ENCODE measurements at regions not wholly inside any gene's neighbourhood (a gene's known extent, or its start where the extent isn't known, plus 50 kb on each side); places are given as distances from the start of the nearest gene placed in this dataset.

DNA sequence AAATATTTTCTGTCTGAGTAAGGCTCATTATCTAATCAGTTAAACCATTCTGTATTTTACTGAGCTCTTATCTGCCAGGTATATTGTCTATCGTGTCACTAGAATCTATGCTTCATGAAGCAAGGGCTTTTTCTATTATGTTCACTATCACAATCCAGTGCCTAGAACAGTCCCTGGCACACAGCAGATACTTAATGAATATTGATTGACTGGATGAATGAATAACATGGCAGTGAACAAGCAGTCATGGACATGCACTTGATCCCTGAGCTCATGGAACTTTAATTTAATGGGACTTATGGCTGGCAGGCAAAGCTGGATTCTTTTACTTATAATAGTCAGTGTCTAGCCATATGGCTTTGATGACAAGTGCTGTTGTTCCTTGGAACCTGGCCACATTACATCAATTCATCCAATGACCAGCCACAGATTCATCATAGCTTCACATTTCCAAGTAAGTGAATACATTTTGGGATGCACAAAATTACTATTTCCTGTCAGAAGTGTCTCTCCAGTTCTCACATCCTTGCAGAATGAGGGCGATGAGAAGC lies 214.8 kb downstream of the COG6 start:
- Histone ChIP-seq H3K9me1 (ENCODE audit: control insufficient read depth, extremely low read depth, insufficient read depth, low read length) (no peaks in the 10 kb centered on the region), H3K36me3 (ENCODE audit: control insufficient read depth in 2 of 2, extremely low read depth in 1 of 2, insufficient read depth in 2 of 2, low read length in 2 of 2) (no peaks in the 10 kb centered on the region), H3K9ac (ENCODE audit: control insufficient read depth, extremely low read depth, insufficient read depth, low read length) (no peak overlapping the region), H3K4me3 (ENCODE audit: control insufficient read depth in 2 of 3, extremely low read depth in 1 of 3, insufficient read depth in 2 of 3, low read depth in 1 of 3, low read length in 3 of 3) (no peak overlapping the region), H3K4me2 (ENCODE audit: control insufficient read depth, extremely low read depth, insufficient read depth, low read depth, low read length) (no peak overlapping the region), H3K27ac (ENCODE audit: control insufficient read depth, insufficient read depth, low read length) (no peak overlapping the region), H3K79me2 (ENCODE audit: control insufficient read depth, insufficient read depth, low read length) (no peaks in the 10 kb centered on the region), H3K27me3 (ENCODE audit: control insufficient read depth, extremely low read depth, insufficient read depth, low read length) (peaks cover 3% of the 10 kb centered on the region), H4K20me1 (ENCODE audit: control insufficient read depth, extremely low read depth, insufficient read depth, low read length) (no peaks in the 10 kb centered on the region), H2AFZ (ENCODE audit: control insufficient read depth, low read length) (no peak overlapping the region), H3K9me3 (ENCODE audit: control insufficient read depth, low read depth, low read length) (no peaks in the 10 kb centered on the region), H3K4me1 (ENCODE audit: control insufficient read depth, extremely low read depth, insufficient read depth, low read length) (no peaks in the 10 kb centered on the region)
- TF ChIP-seq, protein P1, sequence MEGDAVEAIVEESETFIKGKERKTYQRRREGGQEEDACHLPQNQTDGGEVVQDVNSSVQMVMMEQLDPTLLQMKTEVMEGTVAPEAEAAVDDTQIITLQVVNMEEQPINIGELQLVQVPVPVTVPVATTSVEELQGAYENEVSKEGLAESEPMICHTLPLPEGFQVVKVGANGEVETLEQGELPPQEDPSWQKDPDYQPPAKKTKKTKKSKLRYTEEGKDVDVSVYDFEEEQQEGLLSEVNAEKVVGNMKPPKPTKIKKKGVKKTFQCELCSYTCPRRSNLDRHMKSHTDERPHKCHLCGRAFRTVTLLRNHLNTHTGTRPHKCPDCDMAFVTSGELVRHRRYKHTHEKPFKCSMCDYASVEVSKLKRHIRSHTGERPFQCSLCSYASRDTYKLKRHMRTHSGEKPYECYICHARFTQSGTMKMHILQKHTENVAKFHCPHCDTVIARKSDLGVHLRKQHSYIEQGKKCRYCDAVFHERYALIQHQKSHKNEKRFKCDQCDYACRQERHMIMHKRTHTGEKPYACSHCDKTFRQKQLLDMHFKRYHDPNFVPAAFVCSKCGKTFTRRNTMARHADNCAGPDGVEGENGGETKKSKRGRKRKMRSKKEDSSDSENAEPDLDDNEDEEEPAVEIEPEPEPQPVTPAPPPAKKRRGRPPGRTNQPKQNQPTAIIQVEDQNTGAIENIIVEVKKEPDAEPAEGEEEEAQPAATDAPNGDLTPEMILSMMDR (optimal IDR thresholded peaks at IDR 0.05 in 1 of 3, IDR thresholded peaks at IDR 0.05 in 1 of 3, conservative IDR thresholded peaks at IDR 0.05 in 1 of 3; ENCODE audit: extremely low read depth in 1 of 3, insufficient read depth in 2 of 3, low read length in 3 of 3): no peak
- no peak for TF ChIP-seq EZH2 (IDR thresholded peaks at IDR 0.05; ENCODE audit: low read length)
- DNase-seq (ENCODE audit: low read depth, low spot score) (no peak), FAIRE-seq (no peak)
- dilution Hi-C loops (cut with MboI; ENCODE audit: extremely low pct_ligation_motif_present, low sequenced_read_pairs): no loop called here

DNA sequence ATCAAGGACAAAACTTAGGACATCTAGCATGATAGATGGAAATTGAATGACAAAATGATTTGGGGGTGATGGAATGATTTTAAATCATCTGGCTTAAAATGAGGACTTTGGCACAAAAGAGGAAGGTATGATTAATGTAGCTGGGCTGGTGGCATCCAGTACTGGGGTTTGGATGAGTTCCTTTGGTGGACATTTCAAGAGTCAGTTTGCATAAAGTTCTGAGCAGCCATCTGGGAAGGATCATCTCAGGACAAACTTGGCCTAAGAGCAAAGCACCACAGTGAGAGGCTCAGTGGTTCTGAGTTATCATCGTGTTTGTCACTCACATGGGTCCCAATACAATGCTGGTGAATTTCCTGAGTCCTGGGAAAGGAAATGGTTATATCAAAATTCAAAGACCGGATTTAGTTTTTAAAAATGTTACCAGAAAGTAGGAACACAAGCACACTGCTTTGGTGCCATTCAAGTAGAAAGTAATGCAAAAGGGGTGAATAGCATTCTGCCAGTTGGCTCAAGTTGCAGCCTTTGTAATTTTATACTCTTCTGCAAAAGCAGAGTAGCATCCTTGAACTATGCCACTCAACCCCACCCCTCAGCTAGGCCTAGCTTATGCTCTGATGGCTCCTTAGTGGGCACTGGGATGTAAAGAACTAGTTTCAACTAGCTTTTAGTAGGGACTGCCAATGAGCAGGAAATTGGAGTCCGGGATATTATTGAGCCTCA lies 219.0 kb downstream of the COG6 start:
- H3K9me1 ChIP-seq (ENCODE audit: control insufficient read depth, extremely low read depth, insufficient read depth, low read length): no peaks in the 10 kb centered on the region
- no peak overlapping the region for H3K4me2 ChIP-seq (ENCODE audit: control insufficient read depth, extremely low read depth, insufficient read depth, low read depth, low read length)
- no peak overlapping the region for H3K27ac ChIP-seq (ENCODE audit: control insufficient read depth, insufficient read depth, low read length)
- H3K27me3 ChIP-seq (ENCODE audit: control insufficient read depth, extremely low read depth, insufficient read depth, low read length): no peaks in the 10 kb centered on the region
- no peak overlapping the region for H2AFZ ChIP-seq (ENCODE audit: control insufficient read depth, low read length)
- TF ChIP-seq EZH2 (IDR thresholded peaks at IDR 0.05; ENCODE audit: low read length): no peak
- TF ChIP-seq, protein P1 (optimal IDR thresholded peaks at IDR 0.05 in 1 of 3, IDR thresholded peaks at IDR 0.05 in 1 of 3, conservative IDR thresholded peaks at IDR 0.05 in 1 of 3; ENCODE audit: extremely low read depth in 1 of 3, insufficient read depth in 2 of 3, low read length in 3 of 3): no peak
- no peak for FAIRE-seq
- no peaks in the 10 kb centered on the region for H4K20me1 ChIP-seq (ENCODE audit: control insufficient read depth, extremely low read depth, insufficient read depth, low read length)
- H3K9me3 ChIP-seq (ENCODE audit: control insufficient read depth, low read depth, low read length): no peaks in the 10 kb centered on the region
- H3K36me3 ChIP-seq (ENCODE audit: control insufficient read depth in 2 of 2, extremely low read depth in 1 of 2, insufficient read depth in 2 of 2, low read length in 2 of 2): no peaks in the 10 kb centered on the region
- H3K4me1 ChIP-seq (ENCODE audit: control insufficient read depth, extremely low read depth, insufficient read depth, low read length): no peaks in the 10 kb centered on the region
- no peak overlapping the region for H3K9ac ChIP-seq (ENCODE audit: control insufficient read depth, extremely low read depth, insufficient read depth, low read length)
- no peak for DNase-seq (ENCODE audit: low read depth, low spot score)
- dilution Hi-C loops (cut with MboI; ENCODE audit: extremely low pct_ligation_motif_present, low sequenced_read_pairs): no loop called here
- no peaks in the 10 kb centered on the region for H3K79me2 ChIP-seq (ENCODE audit: control insufficient read depth, insufficient read depth, low read length)
- H3K4me3 ChIP-seq (ENCODE audit: control insufficient read depth in 2 of 3, extremely low read depth in 1 of 3, insufficient read depth in 2 of 3, low read depth in 1 of 3, low read length in 3 of 3): no peak overlapping the region

All from keratinocyte (primary cell).